H1 (cell line): ENCODE measurements at regions not wholly inside any gene's neighbourhood (a gene's known extent, or its start where the extent isn't known, plus 50 kb on each side); places are given as distances from the start of the nearest gene placed in this dataset.

ENCODE experiments used
- EZH2 ChIP-seq: fragments of 200-600 bp; sonication (generic); IDR thresholded peaks from 2 replicates; pipeline ENCODE4 v1.7.1; 2012; ENCODE audit warnings: low read depth, mild to moderate bottlenecking, moderate library complexity, low read length, inconsistent platforms; ENCODE audit not compliant: severe bottlenecking
- GTF2F1 ChIP-seq: IDR thresholded peaks from 2 replicates; pipeline ENCODE4 v1.6.1; 2012; ENCODE audit warnings: low read depth, low read length, improper control_type of control experiment, borderline replicate concordance

GRCh38 chr14:71339650-71340415, 432.6 kb downstream of the PCNX1 start (continued):
- TF ChIP-seq EZH2 (no peak), GTF2F1 (no peak)
